ENCODE measurements at regions not wholly inside any gene's neighbourhood (a gene's known extent, or its start where the extent isn't known, plus 50 kb on each side); places are given as distances from the start of the nearest gene placed in this dataset.

- intact Hi-C loops (cut with DNase I): no loop called here
- no peak for TF ChIP-seq POLR2A (IDR thresholded peaks at IDR 0.05)
- TF ChIP-seq, protein P1, sequence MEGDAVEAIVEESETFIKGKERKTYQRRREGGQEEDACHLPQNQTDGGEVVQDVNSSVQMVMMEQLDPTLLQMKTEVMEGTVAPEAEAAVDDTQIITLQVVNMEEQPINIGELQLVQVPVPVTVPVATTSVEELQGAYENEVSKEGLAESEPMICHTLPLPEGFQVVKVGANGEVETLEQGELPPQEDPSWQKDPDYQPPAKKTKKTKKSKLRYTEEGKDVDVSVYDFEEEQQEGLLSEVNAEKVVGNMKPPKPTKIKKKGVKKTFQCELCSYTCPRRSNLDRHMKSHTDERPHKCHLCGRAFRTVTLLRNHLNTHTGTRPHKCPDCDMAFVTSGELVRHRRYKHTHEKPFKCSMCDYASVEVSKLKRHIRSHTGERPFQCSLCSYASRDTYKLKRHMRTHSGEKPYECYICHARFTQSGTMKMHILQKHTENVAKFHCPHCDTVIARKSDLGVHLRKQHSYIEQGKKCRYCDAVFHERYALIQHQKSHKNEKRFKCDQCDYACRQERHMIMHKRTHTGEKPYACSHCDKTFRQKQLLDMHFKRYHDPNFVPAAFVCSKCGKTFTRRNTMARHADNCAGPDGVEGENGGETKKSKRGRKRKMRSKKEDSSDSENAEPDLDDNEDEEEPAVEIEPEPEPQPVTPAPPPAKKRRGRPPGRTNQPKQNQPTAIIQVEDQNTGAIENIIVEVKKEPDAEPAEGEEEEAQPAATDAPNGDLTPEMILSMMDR (IDR thresholded peaks at IDR 0.05): no peak
- Histone ChIP-seq H3K36me3 (no peaks in the 10 kb centered on the region), H3K4me3 (replicated peaks in 1 of 3) (no peak overlapping the region), H3K4me1 (peaks cover 0 to 7% of the 10 kb centered on the region in 2 donors), H3K27me3 (no peaks in the 10 kb centered on the region), H3K27ac (no peak overlapping the region), H3K9me3 (no peaks in the 10 kb centered on the region)
- no peak for DNase-seq
- WGBS, 2 donors: 71 to 74% methylated on average over 2 of the region's 2 CpGs
These were observed 234.7 kb downstream of the C1D start for GRCh38 chr2:67828066-67828465.

- no peak overlapping the region for H3K4me3 ChIP-seq (replicated peaks in 1 of 3)
- no peak for TF ChIP-seq POLR2A (IDR thresholded peaks at IDR 0.05)
- TF ChIP-seq, protein P1 (IDR thresholded peaks at IDR 0.05): no peak
- no peak overlapping the region for H3K27ac ChIP-seq
- no peak for DNase-seq
- H3K4me1 ChIP-seq: peaks cover 0 to 7% of the 10 kb centered on the region in 2 donors
- no peaks in the 10 kb centered on the region for H3K9me3 ChIP-seq
- intact Hi-C loops (cut with DNase I): no loop called here
- no peaks in the 10 kb centered on the region for H3K36me3 ChIP-seq
- WGBS, 2 donors: 83 to 89% methylated on average over 2 of the region's 2 CpGs
- no peaks in the 10 kb centered on the region for H3K27me3 ChIP-seq
These were observed 233.3 kb downstream of the C1D start for GRCh38 chr2:67829470-67829869.

GRCh38 chr2:67833632-67834031 is 229.2 kb downstream of the C1D start:
- no peaks in the 10 kb centered on the region for H3K4me1 ChIP-seq
- no peak for DNase-seq
- intact Hi-C loops (cut with DNase I): no loop called here
- no peaks in the 10 kb centered on the region for H3K36me3 ChIP-seq
- no peaks in the 10 kb centered on the region for H3K27me3 ChIP-seq
- no peak overlapping the region for H3K27ac ChIP-seq
- H3K9me3 ChIP-seq: no peaks in the 10 kb centered on the region
- no peak for TF ChIP-seq POLR2A (IDR thresholded peaks at IDR 0.05)
- TF ChIP-seq, protein P1 (IDR thresholded peaks at IDR 0.05): no peak
- H3K4me3 ChIP-seq (replicated peaks in 1 of 3): no peak overlapping the region
- 91 to 94% methylated on average over 5 of the region's 5 CpGs for WGBS, 2 donors

- Histone ChIP-seq H3K4me1 (no peaks in the 10 kb centered on the region), H3K9me3 (no peaks in the 10 kb centered on the region), H3K4me3 (replicated peaks in 1 of 3) (no peak overlapping the region), H3K36me3 (no peaks in the 10 kb centered on the region), H3K27ac (no peak overlapping the region), H3K27me3 (no peaks in the 10 kb centered on the region)
- intact Hi-C loops (cut with DNase I): no loop called here
- WGBS, 2 donors: 93 to 94% methylated on average over 7 of the region's 7 CpGs
- no peak for DNase-seq
- TF ChIP-seq, protein P1 (IDR thresholded peaks at IDR 0.05): no peak
- TF ChIP-seq POLR2A (IDR thresholded peaks at IDR 0.05): no peak
These were observed 228.3 kb downstream of the C1D start for GRCh38 chr2:67834482-67834881.

- no peaks in the 10 kb centered on the region for H3K4me1 ChIP-seq
- no peak overlapping the region for H3K4me3 ChIP-seq (replicated peaks in 1 of 3)
- intact Hi-C loops (cut with DNase I): no loop called here
- H3K27me3 ChIP-seq: no peaks in the 10 kb centered on the region
- no peak for TF ChIP-seq POLR2A (IDR thresholded peaks at IDR 0.05)
- TF ChIP-seq, protein P1 (IDR thresholded peaks at IDR 0.05): no peak
- no peaks in the 10 kb centered on the region for H3K36me3 ChIP-seq
- DNase-seq: no peak
- no peak overlapping the region for H3K27ac ChIP-seq
- no peaks in the 10 kb centered on the region for H3K9me3 ChIP-seq
- WGBS, 2 donors: 81 to 88% methylated on average over 3 of the region's 3 CpGs
These were observed 227.5 kb downstream of the C1D start for GRCh38 chr2:67835266-67835665.
